K562 (cell line): ENCODE measurements at regions not wholly inside any gene's neighbourhood (a gene's known extent, or its start where the extent isn't known, plus 50 kb on each side); places are given as distances from the start of the nearest gene placed in this dataset.

ENCODE experiments used
- ATAC-seq: fragments of 200-7000 bp; cut with Tn5 transposase; 3 replicates; pipeline ENCODE4 v1.9.1; 2020; ENCODE audit warnings: moderate library complexity
- BruUV-seq: library from RNA; stranded (reverse); fragments of 400-500 nt; replicated peaks from 2 replicates; lab custom pipeline; 2021; lab: Mats Ljungman, UMichigan
- CTCF ChIA-PET: fragments of 300-600 bp; formaldehyde crosslinking; extraction: SDS; loops from one replicate; lab custom pipeline; 2021; ENCODE audit warnings: low intra/inter-chr PET ratio; lab: Yijun Ruan, JAX
- POLR2A ChIA-PET: fragments of 300-600, 350-650 bp; sonication (Branson Sonifier 250); formaldehyde crosslinking; extraction: SDS; loops from one replicate; lab custom pipeline; 2021; ENCODE audit warnings: antibody characterized with exemption, inconsistent platforms; lab: Yijun Ruan, JAX
- DNase-seq, 4 experiments: peaks; one replicate each; pipeline versions ENCODE4 v3.0.0 to v3.0.0-alpha.2; 2011 to 2018; ENCODE audit warnings: low spot score in 3 of 4, mixed read lengths in 3 of 4; ENCODE audit errors: extremely low read depth in 1 of 4
- FAIRE-seq: peaks from 2 replicates; lab custom pipeline; 2011; peaks lifted over from hg19 to GRCh38; lab: Jason Lieb, UNC
- H2AFZ ChIP-seq: 2 replicates; pipeline ENCODE4 v1.6.0; 2011; ENCODE audit warnings: low read depth, low read length, control low read depth, inconsistent platforms
- H3K27ac ChIP-seq: fragments of 200-600 bp; 3 replicates; pipeline ENCODE4 v1.8.0; 2011; ENCODE audit warnings: low read depth, mild to moderate bottlenecking, control low read depth, inconsistent platforms, low read length, moderate library complexity, mixed read lengths; ENCODE audit errors: extremely low read depth
- H3K27me3 ChIP-seq, 2 experiments: fragments of 300-600 bp in 1 of 2; 2 replicates in 1 of 2; 3 replicates in 1 of 2; pipeline versions ENCODE4 v1.6.0 to v1.8.0; 2011; ENCODE audit warnings: inconsistent platforms in 2 of 2, low read length in 2 of 2, mild to moderate bottlenecking in 1 of 2, mixed read lengths in 1 of 2, moderate library complexity in 1 of 2; ENCODE audit not compliant: control insufficient read depth in 2 of 2, insufficient read depth in 2 of 2
- H3K36me3 ChIP-seq: fragments of 300-600 bp; 3 replicates; pipeline ENCODE4 v1.8.0; 2011; ENCODE audit warnings: mild to moderate bottlenecking, low read length, inconsistent platforms; ENCODE audit not compliant: control insufficient read depth, insufficient read depth
- H3K4me1 ChIP-seq, 2 experiments: fragments of 200-600 bp in 1 of 2; replicated peaks in 1 of 2; 2 replicates in 1 of 2; 3 replicates in 1 of 2; pipeline versions ENCODE4 v1.5.1 to v1.8.0; 2011; ENCODE audit warnings: inconsistent platforms in 2 of 2, low read length in 2 of 2, mild to moderate bottlenecking in 1 of 2, mixed read lengths in 1 of 2, moderate library complexity in 1 of 2; ENCODE audit not compliant: control insufficient read depth in 2 of 2, insufficient read depth in 2 of 2
- H3K4me2 ChIP-seq: 2 replicates; pipeline ENCODE4 v1.6.1; 2011; ENCODE audit warnings: low read length, control low read depth, inconsistent platforms, mixed read lengths; ENCODE audit not compliant: insufficient read depth
- H3K4me3 ChIP-seq: fragments of 200-600 bp; sonication (generic), shearing (Covaris generic); 2 replicates; pipeline ENCODE4 v1.5.1; 2016; ENCODE audit warnings: control low read depth, inconsistent platforms
- H3K79me2 ChIP-seq: fragments of 200-600 bp; 3 replicates; pipeline ENCODE4 v1.8.0; 2011; ENCODE audit warnings: low read length, inconsistent platforms; ENCODE audit not compliant: control insufficient read depth, insufficient read depth
- H3K9ac ChIP-seq, 2 experiments: 2 replicates each; pipeline versions ENCODE4 v1.6.0 to v1.6.1; 2011; ENCODE audit warnings: low read depth in 2 of 2, low read length in 2 of 2, control low read depth in 1 of 2, inconsistent platforms in 1 of 2, mild to moderate bottlenecking in 1 of 2, mixed read lengths in 1 of 2; ENCODE audit not compliant: insufficient read depth in 1 of 2
- H3K9me1 ChIP-seq: one replicate; pipeline ENCODE4 v1.6.0; 2011; ENCODE audit warnings: inconsistent platforms, mild to moderate bottlenecking, low read length, moderate library complexity; ENCODE audit not compliant: control insufficient read depth, insufficient read depth
- H3K9me3 ChIP-seq: replicated peaks from 2 replicates; pipeline ENCODE4 v1.5.1; 2011; ENCODE audit warnings: low read depth, low read length, inconsistent platforms; ENCODE audit not compliant: control insufficient read depth, insufficient read depth
- H4K20me1 ChIP-seq: replicated peaks from 2 replicates; pipeline ENCODE4 v1.6.1; 2011; ENCODE audit warnings: low read length, inconsistent platforms, mixed read lengths; ENCODE audit not compliant: control insufficient read depth, insufficient read depth
- EHMT2 ChIP-seq: fragments of 450-650 bp; IDR thresholded peaks from 2 replicates; pipeline ENCODE4 v1.6.1; 2018; ENCODE audit warnings: antibody characterized with exemption
- MLX ChIP-seq, 2 experiments: fragments of 450-650 bp in 1 of 2; sonication (generic) in 1 of 2; formaldehyde crosslinking; conservative IDR thresholded peaks; 2 replicates each; pipeline versions ENCODE4 v1.4.0 to v1.8.1; 2020 to 2022; ENCODE audit warnings: mild to moderate bottlenecking in 1 of 2, missing genetic modification reagents in 1 of 2
- NCOR1 ChIP-seq: fragments of 450-650 bp; IDR thresholded peaks from 2 replicates; pipeline ENCODE4 v1.6.1; 2016; ENCODE audit warnings: mild to moderate bottlenecking, moderate library complexity
- PPARD ChIP-seq: fragments of 250-450 bp; sonication (Bioruptor Pico); IDR thresholded peaks from 2 replicates; pipeline ENCODE4 v1.8.0; 2022; ENCODE audit warnings: inconsistent platforms, mild to moderate bottlenecking, moderate library complexity
- UBTF ChIP-seq, 2 experiments: IDR thresholded peaks; 2 replicates each; pipeline ENCODE4 v1.6.1; 2012; ENCODE audit warnings: improper control_type of control experiment in 2 of 2, low read depth in 2 of 2, low read length in 2 of 2, borderline replicate concordance in 1 of 2
- ZNF561 ChIP-seq: fragments of 450-650 bp; formaldehyde crosslinking; conservative IDR thresholded peaks from 2 replicates; pipeline ENCODE4 v1.4.0; 2020; ENCODE audit warnings: mild to moderate bottlenecking, moderate library complexity
- WGBS: fragments of 100-300 bp; shearing (Covaris generic); methylation state at CpG from one replicate; pipeline ENCODE4 v1.1.6; 2016; ENCODE audit warnings: low coverage, mixed read lengths; ENCODE audit not compliant: insufficient coverage; ENCODE audit errors: missing lambda C conversion rate; 5-methylcytosine and 5-hydroxymethylcytosine counted together
- in situ Hi-C: fragments of 300-500 bp; cut with MboI; formaldehyde crosslinking; loops from 4 replicates; pipeline ENCODE4 v1.15.0; 2018; ENCODE audit warnings: inconsistent platforms, mixed read lengths
- intact Hi-C: fragments of 100-400 bp; cut with micrococcal nuclease; formaldehyde crosslinking; loops from 2 replicates; pipeline ENCODE4 v1.14.2; 2022
- TF ChIP-seq, protein P1 (sequence below), 2 experiments: fragments of 450-650 bp; conservative IDR thresholded peaks; 2 replicates each; pipeline ENCODE4 v1.6.1; 2017; ENCODE audit warnings: mild to moderate bottlenecking in 2 of 2, moderate library complexity in 2 of 2

DNA sequence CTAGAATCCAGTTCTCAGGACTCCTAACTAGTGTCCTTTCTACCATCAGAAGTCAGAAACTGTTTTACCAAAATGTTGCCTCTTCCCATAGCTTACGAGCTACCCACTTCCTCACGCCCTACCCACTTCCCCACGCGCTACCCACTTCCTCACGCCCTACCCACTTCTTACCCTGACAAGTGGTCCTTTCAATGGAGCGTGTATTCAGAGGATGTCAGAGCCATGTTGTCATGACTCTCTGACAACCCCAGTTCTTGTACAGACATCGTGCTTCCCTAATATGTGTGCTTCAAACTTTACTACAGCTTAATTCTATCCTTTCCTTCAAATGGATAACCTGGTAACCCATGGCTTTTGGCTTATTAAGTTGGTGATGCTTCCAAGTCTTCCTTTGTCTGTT is 84.8 kb upstream of the PHF14 start:
- FAIRE-seq: no peak
- BruUV-seq: no TSS peak
- intact Hi-C loops: loop anchor here (2.0 to 10.0 kb wide), 6 partner anchors 102 to 474 kb away; no protein-coding TSS in a partner anchor
- POLR2A ChIA-PET: no interaction called here
- no peaks in the 10 kb centered on the region for H3K27me3 ChIP-seq
- no peaks in the 10 kb centered on the region for H4K20me1 ChIP-seq
- H3K4me1 ChIP-seq: no peaks in the 10 kb centered on the region
- no peaks in the 10 kb centered on the region for H3K79me2 ChIP-seq
- ATAC-seq: peak; percentile 56
- no peaks in the 10 kb centered on the region for H3K9me3 ChIP-seq
- no peaks in the 10 kb centered on the region for H3K36me3 ChIP-seq
- H3K4me3 ChIP-seq: no peak overlapping the region
- H2AFZ ChIP-seq: peak overlapping the region; percentile 62; the same call in 1 of the 2 replicates
- H3K9ac ChIP-seq: no peak overlapping the region
- TF ChIP-seq PPARD (CRISPR knock-in tag) (no peak), EHMT2 (no peak), MLX (CRISPR knock-in tag; conservative IDR thresholded peaks at IDR 0.05) (no peak), UBTF (IDR thresholded peaks at IDR 0.05; ENCODE audit: borderline replicate concordance in 1 of 2, low read depth in 2 of 2, low read length in 2 of 2) (no peak), NCOR1 (no peak), ZNF561 (no peak)
- TF ChIP-seq, protein P1, sequence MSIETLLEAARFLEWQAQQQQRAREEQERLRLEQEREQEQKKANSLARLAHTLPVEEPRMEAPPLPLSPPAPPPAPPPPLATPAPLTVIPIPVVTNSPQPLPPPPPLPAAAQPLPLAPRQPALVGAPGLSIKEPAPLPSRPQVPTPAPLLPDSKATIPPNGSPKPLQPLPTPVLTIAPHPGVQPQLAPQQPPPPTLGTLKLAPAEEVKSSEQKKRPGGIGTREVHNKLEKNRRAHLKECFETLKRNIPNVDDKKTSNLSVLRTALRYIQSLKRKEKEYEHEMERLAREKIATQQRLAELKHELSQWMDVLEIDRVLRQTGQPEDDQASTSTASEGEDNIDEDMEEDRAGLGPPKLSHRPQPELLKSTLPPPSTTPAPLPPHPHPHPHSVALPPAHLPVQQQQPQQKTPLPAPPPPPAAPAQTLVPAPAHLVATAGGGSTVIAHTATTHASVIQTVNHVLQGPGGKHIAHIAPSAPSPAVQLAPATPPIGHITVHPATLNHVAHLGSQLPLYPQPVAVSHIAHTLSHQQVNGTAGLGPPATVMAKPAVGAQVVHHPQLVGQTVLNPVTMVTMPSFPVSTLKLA (conservative IDR thresholded peaks at IDR 0.05): no peak
- TF ChIP-seq, all 486 proteins: peak for 0
- in situ Hi-C loops: no loop called here
- DNase-seq: no peak
- WGBS: 32% methylated on average over 7 of the region's 7 CpGs
- no peak overlapping the region for H3K4me2 ChIP-seq
- CTCF ChIA-PET: interaction anchor here (0.5 to 0.6 kb wide), 3 partner anchors 252 to 1742 kb away, joined by 3 read pairs; no protein-coding TSS in a partner anchor
- H3K9me1 ChIP-seq: no peaks in the 10 kb centered on the region
- H3K27ac ChIP-seq: no peak overlapping the region
